ENCODE measurements at regions not wholly inside any gene's neighbourhood (a gene's known extent, or its start where the extent isn't known, plus 50 kb on each side); places are given as distances from the start of the nearest gene placed in this dataset.

- Histone ChIP-seq H3K79me1 (ENCODE audit: low read depth, low read length) (no peaks in the 10 kb centered on the region), H3K4ac (replicated peaks; ENCODE audit: insufficient read length, low read depth, low read length) (no peak overlapping the region), H3K18ac (ENCODE audit: extremely low read depth, low read length) (no peak overlapping the region), H2BK20ac (ENCODE audit: low read length) (no peak overlapping the region), H4K20me1 (replicated peaks in 1 of 2; ENCODE audit: control insufficient read depth in 1 of 2, insufficient read depth in 2 of 2, low read length in 2 of 2) (no peaks in the 10 kb centered on the region), H3K14ac (ENCODE audit: insufficient read length) (no peak overlapping the region), H3K36me3 (ENCODE audit: control insufficient read depth in 2 of 4, insufficient read depth in 4 of 4, low read length in 3 of 4) (no peaks in the 10 kb centered on the region), H3K9me3 (ENCODE audit: insufficient read depth in 2 of 2, low read depth in 1 of 2, low read length in 1 of 2) (no peaks in the 10 kb centered on the region), H2BK5ac (ENCODE audit: low read depth, low read length) (no peak overlapping the region), H3K4me3 (ENCODE audit: extremely low read depth in 1 of 4, insufficient read depth in 2 of 4, low read depth in 3 of 4, low read length in 4 of 4) (no peak overlapping the region), H3K27me3 (replicated peaks in 1 of 4; ENCODE audit: control insufficient read depth in 3 of 4, extremely low read depth in 1 of 4, insufficient read depth in 3 of 4, low read length in 3 of 4) (no peaks in the 10 kb centered on the region), H3K23ac (ENCODE audit: insufficient read length) (no peak overlapping the region), H3K23me2 (ENCODE audit: low read depth, low read length) (no peaks in the 10 kb centered on the region), H3K9ac (replicated peaks in 1 of 4; ENCODE audit: extremely low read depth in 1 of 4, low read depth in 3 of 4, low read length in 3 of 4) (no peak overlapping the region), H2BK15ac (ENCODE audit: low read length) (no peak overlapping the region), H4K8ac (ENCODE audit: extremely low read depth, insufficient read depth, low read length) (no peak overlapping the region), H2BK120ac (replicated peaks; ENCODE audit: low read depth, low read length) (no peak overlapping the region), H3K56ac (replicated peaks; ENCODE audit: insufficient read length, low read depth, low read length) (no peak overlapping the region), H2BK12ac (ENCODE audit: low read depth, low read length) (no peak overlapping the region), H3K4me1 (replicated peaks in 1 of 4; ENCODE audit: control insufficient read depth in 3 of 4, insufficient read depth in 4 of 4, low read length in 3 of 4) (no peaks in the 10 kb centered on the region), H3K27ac (ENCODE audit: low read depth, low read length) (no peak overlapping the region), H4K5ac (ENCODE audit: insufficient read length, low read depth, low read length) (no peak overlapping the region), H2AK5ac (ENCODE audit: low read depth, low read length) (no peak overlapping the region), H3K79me2 (ENCODE audit: control insufficient read depth in 1 of 2, insufficient read depth in 2 of 2, low read length in 2 of 2) (no peaks in the 10 kb centered on the region), H4K91ac (replicated peaks; ENCODE audit: insufficient read length, low read length) (no peak overlapping the region), H3K4me2 (ENCODE audit: insufficient read depth in 1 of 2, low read depth in 2 of 2, low read length in 2 of 2) (no peak overlapping the region), H2AFZ (ENCODE audit: low read length) (no peak overlapping the region)
- 100% methylated on average over 1 of the region's 1 CpG; no CpG with 5 or more reads in 1 of the 2 experiments for WGBS, 2 experiments (ENCODE audit: extremely low coverage in 1 of 2, insufficient coverage in 1 of 2, insufficient read length in 1 of 2, insufficient replicate concordance in 2 of 2, low coverage in 1 of 2, low lambda C conversion rate in 2 of 2, missing lambda C conversion rate in 1 of 2)
- DNase-seq (ENCODE audit: low read depth in 1 of 2, low spot score in 2 of 2), result no peak
- CTCF ChIA-PET (ENCODE audit: partially characterized antibody), result interaction anchor here (0.9 to 1.5 kb wide), 2 partner anchors 9 to 71 kb away, joined by 3 to 4 read pairs; no protein-coding TSS in a partner anchor
- no peak for FAIRE-seq
- POLR2A ChIA-PET (ENCODE audit: partially characterized antibody), result no interaction called here
- no peak for TF ChIP-seq NANOG (IDR thresholded peaks at IDR 0.05; ENCODE audit: insufficient read depth, low read depth, low read length, poor library complexity, severe bottlenecking)
- no peak for TF ChIP-seq SP2 (IDR thresholded peaks at IDR 0.05; ENCODE audit: low read length)
- TF ChIP-seq RNF2 (IDR thresholded peaks at IDR 0.05; ENCODE audit: borderline replicate concordance, low read depth, low read length, missing control alignments, poor library complexity, severe bottlenecking), result no peak
- no peak for TF ChIP-seq GTF2F1 (IDR thresholded peaks at IDR 0.05; ENCODE audit: borderline replicate concordance, low read depth, low read length)
- TF ChIP-seq MAFK (IDR thresholded peaks at IDR 0.05; ENCODE audit: low read depth, low read length), result no peak
- no peak for TF ChIP-seq CHD2 (IDR thresholded peaks at IDR 0.05; ENCODE audit: low read length)
- TF ChIP-seq CBX5 (IDR thresholded peaks at IDR 0.05; ENCODE audit: low read depth, low read length), result no peak
- TF ChIP-seq E2F6 (IDR thresholded peaks at IDR 0.05), result no peak
- TF ChIP-seq JUN (IDR thresholded peaks at IDR 0.05; ENCODE audit: low read depth, low read length), result no peak
- no peak for TF ChIP-seq RBBP5 (IDR thresholded peaks at IDR 0.05; ENCODE audit: borderline replicate concordance, low read depth, low read length)
- TF ChIP-seq HDAC2 (IDR thresholded peaks at IDR 0.05; ENCODE audit: borderline replicate concordance in 1 of 2, low read depth in 2 of 2, low read length in 2 of 2), result no peak
- TF ChIP-seq RFX5 (IDR thresholded peaks at IDR 0.05; ENCODE audit: borderline replicate concordance, low read depth, low read length), result no peak
- no peak for TF ChIP-seq POLR2A (IDR thresholded peaks at IDR 0.05; ENCODE audit: control extremely low read depth in 1 of 2, low read depth in 2 of 2, low read length in 2 of 2)
- TF ChIP-seq CBX8 (IDR thresholded peaks at IDR 0.05; ENCODE audit: borderline replicate concordance, low read depth, low read length), result no peak
- TF ChIP-seq TCF12 (IDR thresholded peaks at IDR 0.05; ENCODE audit: low read depth, low read length), result no peak
These were observed 95.1 kb upstream of the GALNTL6 start for GRCh38 chr4:171718069-171718468.
